Epithelial cell of proximal tubule (primary cell): ENCODE measurements at regions not wholly inside any gene's neighbourhood (a gene's known extent, or its start where the extent isn't known, plus 50 kb on each side); places are given as distances from the start of the nearest gene placed in this dataset.
"Not testable (repeated sequence)": the region's sequence is repeated elsewhere in the genome, so short reads cannot be mapped to it uniquely, and the experiment has no call there.

Experiments used
- DNase-seq: peaks from one replicate; pipeline ENCODE4 v3.0.0-alpha.2; 2011; ENCODE audit warnings: low read depth
- H3K4me3 ChIP-seq: 2 replicates; pipeline ENCODE4 v1.5.1; 2011; ENCODE audit warnings: low read depth, mild to moderate bottlenecking, low read length
- CTCF ChIP-seq: conservative IDR thresholded peaks from 2 replicates; pipeline ENCODE4 v1.5.1; 2012; ENCODE audit warnings: low read depth, mild to moderate bottlenecking, low read length

GRCh38 chr7:13258386-13258785, 571.0 kb downstream of the ARL4A start:
- no peak for TF ChIP-seq CTCF
- no peak for DNase-seq
- no peak overlapping the region for H3K4me3 ChIP-seq

DNA sequence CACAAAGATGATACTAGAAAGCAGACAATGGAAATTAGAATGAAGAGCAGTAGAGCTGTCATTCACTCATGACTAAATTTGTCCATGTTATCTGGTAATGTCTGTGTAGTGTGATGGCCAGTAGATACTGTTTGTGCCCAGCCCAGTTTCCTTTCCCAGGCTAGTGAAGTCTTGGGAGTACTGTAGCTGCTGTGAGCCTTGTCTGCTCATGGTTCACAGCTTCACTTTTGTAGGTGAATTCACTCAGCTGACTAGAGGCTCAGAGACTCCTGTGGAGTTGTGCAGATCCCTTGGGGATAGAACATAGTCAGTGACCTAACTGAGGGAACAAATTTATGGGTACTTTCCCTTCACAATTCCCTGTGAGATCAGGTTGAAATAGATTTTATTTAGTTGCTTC, 572.5 kb downstream of the ARL4A start:
- DNase-seq = no peak
- H3K4me3 ChIP-seq = no peak overlapping the region
- no peak for TF ChIP-seq CTCF

DNA sequence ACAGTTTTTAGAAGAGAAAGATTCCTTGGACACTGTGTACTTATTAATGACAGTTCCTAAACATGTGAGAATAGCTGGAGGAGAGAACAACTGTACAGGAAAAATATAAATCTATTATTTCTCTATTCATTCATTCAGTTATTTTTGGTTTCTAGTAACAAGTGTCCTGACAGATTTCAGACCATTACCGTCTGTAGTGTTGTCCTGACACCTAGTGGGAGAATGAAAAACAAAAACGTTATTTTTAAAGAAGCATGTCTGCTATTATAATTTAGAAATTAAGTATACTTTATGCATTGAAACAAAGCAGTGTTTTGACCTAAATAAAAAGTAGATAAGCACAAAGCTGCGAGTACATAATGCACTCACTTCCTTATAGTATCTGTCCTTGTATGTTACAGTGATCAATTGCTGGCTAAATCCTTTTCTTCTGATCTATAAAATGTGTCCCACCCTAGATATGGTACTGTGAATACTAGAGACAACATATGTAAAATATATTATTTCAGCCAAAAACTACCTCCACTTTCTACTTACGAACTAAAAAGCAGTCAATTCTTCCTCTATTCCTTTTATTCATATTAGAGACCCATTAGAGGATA, 575.6 kb downstream of the ARL4A start:
- DNase-seq = no peak
- no peak overlapping the region for H3K4me3 ChIP-seq
- peak; percentile 69 for TF ChIP-seq CTCF

GRCh38 chr7:13265271-13265670, 577.8 kb downstream of the ARL4A start:
- no peak for TF ChIP-seq CTCF
- no peak for DNase-seq
- H3K4me3 ChIP-seq = no peak overlapping the region

DNA sequence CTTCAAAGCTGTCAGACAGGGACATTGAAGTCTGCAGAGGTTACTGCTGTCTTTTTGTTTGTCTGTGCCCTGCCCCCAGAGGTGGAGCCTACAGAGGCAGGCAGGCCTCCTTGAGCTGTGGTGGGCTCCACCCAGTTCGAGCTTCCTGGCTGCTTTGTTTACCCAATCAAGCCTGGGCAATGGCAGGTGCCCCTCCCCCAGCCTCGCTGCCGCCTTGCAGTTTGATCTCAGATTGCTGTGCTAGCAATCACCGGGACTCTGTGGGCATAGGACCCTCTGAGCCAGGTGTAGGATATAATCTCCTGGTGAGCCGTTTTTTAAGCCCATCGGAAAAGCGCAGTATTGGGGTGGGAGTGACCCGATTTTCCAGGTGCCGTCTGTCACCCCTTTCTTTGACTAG, 586.8 kb downstream of the ARL4A start:
- H3K4me3 ChIP-seq, DNase-seq: not testable (repeated sequence)

- peak; percentile 47 for TF ChIP-seq CTCF
- DNase-seq = no peak
- H3K4me3 ChIP-seq = no peak overlapping the region
These were observed 589.5 kb downstream of the ARL4A start for GRCh38 chr7:13276977-13277376.

DNA sequence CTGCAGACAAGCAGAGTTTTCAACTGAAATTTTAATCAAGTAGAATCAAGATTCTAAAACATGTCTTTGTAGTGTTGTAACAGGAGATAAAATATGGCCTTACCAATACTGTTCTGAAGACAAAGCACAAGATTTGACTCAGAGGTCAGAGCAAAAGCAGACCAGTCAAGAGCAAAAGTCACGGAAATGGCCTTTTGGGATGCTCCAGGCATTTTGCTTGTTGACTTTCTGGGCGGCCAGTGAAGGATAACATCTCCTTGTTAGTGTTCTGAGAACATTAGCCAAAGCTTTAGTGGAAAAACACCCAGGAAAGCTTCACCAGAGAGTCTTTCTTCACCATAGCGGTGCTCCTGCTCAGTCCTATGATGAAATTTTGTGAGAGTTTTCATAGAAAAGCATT, 590.6 kb downstream of the ARL4A start:
- DNase-seq = no peak
- no peak overlapping the region for H3K4me3 ChIP-seq
- TF ChIP-seq CTCF = no peak
